ENCODE measurements at regions not wholly inside any gene's neighbourhood (a gene's known extent, or its start where the extent isn't known, plus 50 kb on each side); places are given as distances from the start of the nearest gene placed in this dataset.

DNA sequence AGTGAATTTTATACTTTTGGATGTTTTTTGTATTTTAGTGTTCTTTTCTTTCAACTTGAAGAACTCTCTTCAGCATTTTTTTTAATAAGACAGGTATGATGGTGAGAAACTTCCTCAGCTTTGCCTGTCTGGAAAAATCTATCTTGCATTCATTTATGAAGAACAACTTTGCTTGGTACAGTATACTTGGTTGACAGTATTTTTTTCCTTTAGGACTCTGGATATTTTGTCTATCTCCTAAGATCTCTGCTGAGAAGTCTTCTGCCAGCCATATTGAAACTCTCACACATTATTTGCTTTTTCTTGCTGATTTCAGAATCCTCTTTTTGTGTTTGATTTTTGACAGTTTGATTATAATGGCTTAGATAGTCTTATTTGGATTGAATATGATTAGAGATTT lies 405.0 kb upstream of the GHITM start:
- Histone ChIP-seq H3K9ac (ENCODE audit: low read length in 3 of 3) (no peak overlapping the region), H3K4me3 (ENCODE audit: low read length in 3 of 3) (no peak overlapping the region), H3K27me3 (ENCODE audit: control insufficient read depth, insufficient read depth, low read length) (no peaks in the 10 kb centered on the region), H3K27ac (ENCODE audit: low read depth in 2 of 2, low read length in 2 of 2) (no peak overlapping the region), H3K9me3 (ENCODE audit: control insufficient read depth in 2 of 3, insufficient read depth in 1 of 3, low read length in 3 of 3) (peaks cover 0 to 18% (median 0%) of the 10 kb centered on the region in 3 donors), H3K4me1 (ENCODE audit: control insufficient read depth in 2 of 3, insufficient read depth in 2 of 3, low read depth in 1 of 3, low read length in 3 of 3) (no peaks in the 10 kb centered on the region), H3K36me3 (ENCODE audit: control insufficient read depth in 2 of 3, insufficient read depth in 3 of 3, low read length in 3 of 3) (no peaks in the 10 kb centered on the region)
- intact Hi-C loops (cut with DNase I), result no loop called here
- FAIRE-seq, result no peak
- TF ChIP-seq, protein P1, sequence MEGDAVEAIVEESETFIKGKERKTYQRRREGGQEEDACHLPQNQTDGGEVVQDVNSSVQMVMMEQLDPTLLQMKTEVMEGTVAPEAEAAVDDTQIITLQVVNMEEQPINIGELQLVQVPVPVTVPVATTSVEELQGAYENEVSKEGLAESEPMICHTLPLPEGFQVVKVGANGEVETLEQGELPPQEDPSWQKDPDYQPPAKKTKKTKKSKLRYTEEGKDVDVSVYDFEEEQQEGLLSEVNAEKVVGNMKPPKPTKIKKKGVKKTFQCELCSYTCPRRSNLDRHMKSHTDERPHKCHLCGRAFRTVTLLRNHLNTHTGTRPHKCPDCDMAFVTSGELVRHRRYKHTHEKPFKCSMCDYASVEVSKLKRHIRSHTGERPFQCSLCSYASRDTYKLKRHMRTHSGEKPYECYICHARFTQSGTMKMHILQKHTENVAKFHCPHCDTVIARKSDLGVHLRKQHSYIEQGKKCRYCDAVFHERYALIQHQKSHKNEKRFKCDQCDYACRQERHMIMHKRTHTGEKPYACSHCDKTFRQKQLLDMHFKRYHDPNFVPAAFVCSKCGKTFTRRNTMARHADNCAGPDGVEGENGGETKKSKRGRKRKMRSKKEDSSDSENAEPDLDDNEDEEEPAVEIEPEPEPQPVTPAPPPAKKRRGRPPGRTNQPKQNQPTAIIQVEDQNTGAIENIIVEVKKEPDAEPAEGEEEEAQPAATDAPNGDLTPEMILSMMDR (IDR thresholded peaks at IDR 0.05; ENCODE audit: borderline replicate concordance, extremely low read depth, insufficient read depth), result no peak
- no peak for DNase-seq

DNA sequence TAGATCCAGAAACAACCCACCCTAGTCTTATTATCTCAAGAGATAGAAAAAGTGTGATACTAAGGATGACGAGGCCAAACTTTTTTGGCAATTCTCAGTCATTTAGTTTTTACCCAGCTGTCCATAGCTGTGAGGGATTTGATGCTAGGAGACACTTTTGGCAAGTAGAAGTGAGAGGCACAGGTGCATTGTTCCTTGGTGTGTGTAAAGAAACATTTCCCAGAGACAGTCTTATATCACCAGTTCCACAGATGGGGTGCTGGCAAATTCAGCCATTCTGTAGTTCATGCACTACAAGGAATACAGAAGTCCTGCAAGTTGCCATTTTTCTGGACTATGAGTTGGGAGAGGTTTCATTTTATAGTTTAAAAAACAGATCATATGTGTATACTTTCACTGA lies 403.3 kb upstream of the GHITM start:
- no peaks in the 10 kb centered on the region for H3K4me1 ChIP-seq (ENCODE audit: control insufficient read depth in 2 of 3, insufficient read depth in 2 of 3, low read depth in 1 of 3, low read length in 3 of 3)
- FAIRE-seq, result no peak
- no peak for DNase-seq
- no peak overlapping the region for H3K27ac ChIP-seq (ENCODE audit: low read depth in 2 of 2, low read length in 2 of 2)
- H3K36me3 ChIP-seq (ENCODE audit: control insufficient read depth in 2 of 3, insufficient read depth in 3 of 3, low read length in 3 of 3), result no peaks in the 10 kb centered on the region
- TF ChIP-seq, protein P1 (IDR thresholded peaks at IDR 0.05; ENCODE audit: borderline replicate concordance, extremely low read depth, insufficient read depth), result no peak
- H3K27me3 ChIP-seq (ENCODE audit: control insufficient read depth, insufficient read depth, low read length), result no peaks in the 10 kb centered on the region
- no peak overlapping the region for H3K9ac ChIP-seq (ENCODE audit: low read length in 3 of 3)
- peaks cover 0 to 18% (median 0%) of the 10 kb centered on the region in 3 donors for H3K9me3 ChIP-seq (ENCODE audit: control insufficient read depth in 2 of 3, insufficient read depth in 1 of 3, low read length in 3 of 3)
- intact Hi-C loops (cut with DNase I), result no loop called here
- H3K4me3 ChIP-seq (ENCODE audit: low read length in 3 of 3), result no peak overlapping the region

DNA sequence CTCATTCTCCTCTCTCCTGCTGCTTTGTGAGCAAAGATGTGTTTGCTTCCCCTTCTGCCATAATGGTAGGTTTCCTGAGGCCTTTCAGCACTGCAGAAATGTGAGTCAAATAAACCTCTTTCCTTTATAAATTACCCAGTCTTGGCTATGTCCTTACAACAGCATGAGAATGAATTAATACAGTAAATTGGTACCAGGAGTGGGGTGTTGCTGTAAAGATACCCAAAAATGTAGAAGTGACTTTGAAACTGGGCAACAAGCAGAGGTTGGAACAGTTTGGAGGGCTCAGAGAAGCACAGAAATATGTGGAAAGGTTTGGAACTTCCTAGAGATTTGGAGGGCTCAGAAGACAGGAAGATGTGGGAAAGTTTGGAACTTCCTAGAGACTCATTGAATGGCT lies 388.7 kb upstream of the GHITM start:
- intact Hi-C loops (cut with DNase I), result no loop called here
- Histone ChIP-seq H3K9me3 (ENCODE audit: control insufficient read depth in 2 of 3, insufficient read depth in 1 of 3, low read length in 3 of 3) (peaks cover 0 to 15% (median 4%) of the 10 kb centered on the region in 3 donors), H3K4me3 (ENCODE audit: low read length in 3 of 3) (no peak overlapping the region), H3K27me3 (ENCODE audit: control insufficient read depth, insufficient read depth, low read length) (no peaks in the 10 kb centered on the region), H3K4me1 (ENCODE audit: control insufficient read depth in 2 of 3, insufficient read depth in 2 of 3, low read depth in 1 of 3, low read length in 3 of 3) (no peaks in the 10 kb centered on the region), H3K27ac (ENCODE audit: low read depth in 2 of 2, low read length in 2 of 2) (no peak overlapping the region), H3K9ac (ENCODE audit: low read length in 3 of 3) (no peak overlapping the region), H3K36me3 (ENCODE audit: control insufficient read depth in 2 of 3, insufficient read depth in 3 of 3, low read length in 3 of 3) (no peaks in the 10 kb centered on the region)
- TF ChIP-seq, protein P1 (IDR thresholded peaks at IDR 0.05; ENCODE audit: borderline replicate concordance, extremely low read depth, insufficient read depth), result no peak
- FAIRE-seq (no peak), DNase-seq (no peak)

DNA sequence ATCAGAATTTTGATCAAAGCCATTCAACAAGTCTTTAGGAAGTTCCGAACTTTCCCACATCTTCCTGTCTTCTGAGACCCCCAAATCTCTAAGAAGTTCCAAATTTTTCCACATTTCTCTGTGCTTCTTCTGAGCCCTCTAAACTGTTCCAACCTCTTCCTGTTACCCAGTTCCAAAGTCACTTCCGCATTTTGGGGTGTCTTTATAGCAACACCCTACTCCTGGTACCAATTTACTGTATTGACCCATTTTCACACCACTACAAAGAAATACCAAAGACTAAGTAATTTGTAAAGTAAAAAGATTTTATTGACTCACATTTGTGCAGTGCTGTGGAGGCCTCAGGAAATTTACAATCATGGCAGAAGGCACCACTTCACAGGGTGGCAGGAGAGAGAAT lies 385.8 kb upstream of the GHITM start:
- DNase-seq, result no peak

More for the DNA sequence above, 385.8 kb upstream of the GHITM start:
- H3K27me3 ChIP-seq (ENCODE audit: control insufficient read depth, insufficient read depth, low read length), result no peaks in the 10 kb centered on the region
- H3K36me3 ChIP-seq (ENCODE audit: control insufficient read depth in 2 of 3, insufficient read depth in 3 of 3, low read length in 3 of 3), result no peaks in the 10 kb centered on the region
- intact Hi-C loops (cut with DNase I), result no loop called here
- no peaks in the 10 kb centered on the region for H3K4me1 ChIP-seq (ENCODE audit: control insufficient read depth in 2 of 3, insufficient read depth in 2 of 3, low read depth in 1 of 3, low read length in 3 of 3)
- no peak overlapping the region for H3K9ac ChIP-seq (ENCODE audit: low read length in 3 of 3)
- no peak overlapping the region for H3K27ac ChIP-seq (ENCODE audit: low read depth in 2 of 2, low read length in 2 of 2)
- no peak overlapping the region for H3K4me3 ChIP-seq (ENCODE audit: low read length in 3 of 3)
- TF ChIP-seq, protein P1 (IDR thresholded peaks at IDR 0.05; ENCODE audit: borderline replicate concordance, extremely low read depth, insufficient read depth), result no peak
- FAIRE-seq, result no peak
- H3K9me3 ChIP-seq (ENCODE audit: control insufficient read depth in 2 of 3, insufficient read depth in 1 of 3, low read length in 3 of 3), result peaks cover 0 to 15% (median 4%) of the 10 kb centered on the region in 3 donors
